H1 (cell line): ENCODE measurements at regions not wholly inside any gene's neighbourhood (a gene's known extent, or its start where the extent isn't known, plus 50 kb on each side); places are given as distances from the start of the nearest gene placed in this dataset.
A peak's percentile ranks its signal among the peaks of the same experiment; 100 is the strongest.

Source experiments
- CTCF ChIA-PET: fragments of 300-600 bp; sonication (Branson Sonifier 250); formaldehyde crosslinking; loops from one replicate; lab custom pipeline; 2021; ENCODE audit not compliant: partially characterized antibody; lab: Charles Lee
- POLR2A ChIA-PET: fragments of 300-600 bp; sonication (Branson Sonifier 250); formaldehyde crosslinking; loops from one replicate; lab custom pipeline; 2021; ENCODE audit warnings: inconsistent platforms; ENCODE audit not compliant: partially characterized antibody; lab: Charles Lee
- DNase-seq, 2 experiments: peaks; one replicate each; pipeline versions ENCODE4 v3.0.0 to v3.0.0-alpha.2; 2010 to 2022; ENCODE audit warnings: low spot score in 2 of 2, low read depth in 1 of 2, mixed read lengths in 1 of 2
- FAIRE-seq: peaks from 2 replicates; lab custom pipeline; 2011; peaks lifted over from hg19 to GRCh38; lab: Jason Lieb, UNC
- H2AFZ ChIP-seq: 2 replicates; pipeline ENCODE4 v1.8.1; 2012; ENCODE audit warnings: low read length, inconsistent platforms
- H2AK5ac ChIP-seq: 2 replicates; pipeline ENCODE4 v1.6.1; 2013; ENCODE audit warnings: low read depth, low read length
- H2BK120ac ChIP-seq: replicated peaks from 2 replicates; pipeline ENCODE3; 2013; ENCODE audit warnings: low read depth, low read length, inconsistent platforms
- H2BK12ac ChIP-seq: 2 replicates; pipeline ENCODE4 v1.6.1; 2013; ENCODE audit warnings: low read depth, low read length
- H2BK15ac ChIP-seq: 2 replicates; pipeline ENCODE4 v1.6.1; 2013; ENCODE audit warnings: low read length
- H2BK20ac ChIP-seq: 2 replicates; pipeline ENCODE4 v1.6.1; 2013; ENCODE audit warnings: low read length
- H2BK5ac ChIP-seq: 2 replicates; pipeline ENCODE4 v1.6.1; 2013; ENCODE audit warnings: low read depth, low read length
- H3K14ac ChIP-seq: 2 replicates; pipeline ENCODE4 v1.6.1; 2013; ENCODE audit warnings: inconsistent platforms; ENCODE audit not compliant: insufficient read length
- H3K18ac ChIP-seq: 2 replicates; pipeline ENCODE4 v1.6.1; 2013; ENCODE audit warnings: low read length; ENCODE audit errors: extremely low read depth
- H3K23ac ChIP-seq: 2 replicates; pipeline ENCODE4 v1.6.1; 2013; ENCODE audit warnings: inconsistent platforms; ENCODE audit not compliant: insufficient read length
- H3K23me2 ChIP-seq: 2 replicates; pipeline ENCODE4 v1.6.1; 2013; ENCODE audit warnings: low read depth, low read length
- H3K27ac ChIP-seq: 2 replicates; pipeline ENCODE4 v1.6.1; 2011; ENCODE audit warnings: low read depth, low read length, inconsistent platforms
- H3K27me3 ChIP-seq, 4 experiments: replicated peaks in 1 of 4; 1 replicate in 1 of 4; 2 replicates in 3 of 4; pipeline versions ENCODE4 v1.6.1 to v1.8.1; 2011 to 2013; ENCODE audit warnings: low read length in 3 of 4, mild to moderate bottlenecking in 3 of 4, inconsistent platforms in 2 of 4, mixed read lengths in 2 of 4, moderate library complexity in 1 of 4; ENCODE audit not compliant: control insufficient read depth in 3 of 4, insufficient read depth in 3 of 4; ENCODE audit errors: extremely low read depth in 1 of 4
- H3K36me3 ChIP-seq, 4 experiments: 2 replicates each; pipeline versions ENCODE4 v1.6.1 to v1.8.1; 2011 to 2013; ENCODE audit warnings: mild to moderate bottlenecking in 4 of 4, low read length in 3 of 4, moderate library complexity in 2 of 4, control low read depth in 1 of 4, inconsistent platforms in 1 of 4; ENCODE audit not compliant: insufficient read depth in 4 of 4, control insufficient read depth in 2 of 4
- H3K4ac ChIP-seq: replicated peaks from 2 replicates; pipeline ENCODE3; 2013; ENCODE audit warnings: low read length, low read depth, mixed read lengths, inconsistent platforms; ENCODE audit not compliant: insufficient read length
- H3K4me1 ChIP-seq, 4 experiments: replicated peaks in 1 of 4; 1 replicate in 1 of 4; 2 replicates in 3 of 4; pipeline versions ENCODE4 v1.6.1 to v1.8.1; 2011 to 2013; ENCODE audit warnings: low read length in 3 of 4, inconsistent platforms in 2 of 4, mixed read lengths in 1 of 4; ENCODE audit not compliant: insufficient read depth in 4 of 4, control insufficient read depth in 3 of 4
- H3K4me2 ChIP-seq, 2 experiments: 2 replicates each; pipeline versions ENCODE4 v1.6.1 to v1.8.1; 2011 to 2013; ENCODE audit warnings: low read depth in 2 of 2, low read length in 2 of 2, control low read depth in 1 of 2, inconsistent platforms in 1 of 2, mild to moderate bottlenecking in 1 of 2; ENCODE audit not compliant: insufficient read depth in 1 of 2
- H3K4me3 ChIP-seq, 4 experiments: fragments of 200-600, 300-600 bp in 1 of 4; sonication (generic), shearing (Covaris generic), sonication (Bioruptor Twin) in 1 of 4; 2 replicates each; pipeline versions ENCODE4 v1.5.1 to v1.8.1; 2011 to 2016; ENCODE audit warnings: low read length in 4 of 4, low read depth in 3 of 4, control low read depth in 2 of 4, inconsistent platforms in 2 of 4, mild to moderate bottlenecking in 2 of 4, mixed read lengths in 1 of 4, moderate library complexity in 1 of 4; ENCODE audit not compliant: insufficient read depth in 2 of 4; ENCODE audit errors: extremely low read depth in 1 of 4
- H3K56ac ChIP-seq: replicated peaks from 2 replicates; pipeline ENCODE3; 2013; ENCODE audit warnings: low read depth, mild to moderate bottlenecking, mixed read lengths, low read length, inconsistent platforms; ENCODE audit not compliant: insufficient read length
- H3K79me1 ChIP-seq: 2 replicates; pipeline ENCODE4 v1.6.1; 2013; ENCODE audit warnings: low read depth, low read length, control low read depth
- H3K79me2 ChIP-seq, 2 experiments: 2 replicates each; pipeline versions ENCODE4 v1.6.1 to v1.8.1; 2012 to 2013; ENCODE audit warnings: low read length in 2 of 2, mild to moderate bottlenecking in 2 of 2, inconsistent platforms in 1 of 2; ENCODE audit not compliant: insufficient read depth in 2 of 2, control insufficient read depth in 1 of 2
- H3K9ac ChIP-seq, 4 experiments: replicated peaks in 1 of 4; 1 replicate in 1 of 4; 2 replicates in 3 of 4; pipeline versions ENCODE4 v1.6.1 to v1.8.1; 2011 to 2013; ENCODE audit warnings: low read depth in 3 of 4, low read length in 3 of 4, control low read depth in 2 of 4, mild to moderate bottlenecking in 2 of 4, moderate library complexity in 2 of 4, inconsistent platforms in 1 of 4; ENCODE audit errors: extremely low read depth in 1 of 4
- H3K9me3 ChIP-seq, 2 experiments: 2 replicates each; pipeline versions ENCODE4 v1.6.1 to v1.8.1; 2012 to 2013; ENCODE audit warnings: mild to moderate bottlenecking in 2 of 2, moderate library complexity in 2 of 2, control low read depth in 1 of 2, inconsistent platforms in 1 of 2, low read depth in 1 of 2, low read length in 1 of 2, mixed read lengths in 1 of 2; ENCODE audit not compliant: insufficient read depth in 2 of 2
- H4K20me1 ChIP-seq, 2 experiments: replicated peaks in 1 of 2; 2 replicates each; pipeline versions ENCODE3 to v1.8.1; 2011 to 2013; ENCODE audit warnings: inconsistent platforms in 2 of 2, low read length in 2 of 2, mild to moderate bottlenecking in 1 of 2; ENCODE audit not compliant: insufficient read depth in 2 of 2, control insufficient read depth in 1 of 2
- H4K5ac ChIP-seq: 2 replicates; pipeline ENCODE4 v1.6.1; 2013; ENCODE audit warnings: low read length, low read depth, mixed read lengths, inconsistent platforms; ENCODE audit not compliant: insufficient read length
- H4K8ac ChIP-seq: 2 replicates; pipeline ENCODE4 v1.8.0; 2013; ENCODE audit warnings: mild to moderate bottlenecking, moderate library complexity, low read length, inconsistent platforms; ENCODE audit not compliant: insufficient read depth; ENCODE audit errors: extremely low read depth
- H4K91ac ChIP-seq: replicated peaks from 2 replicates; pipeline ENCODE3; 2013; ENCODE audit warnings: low read length, mixed read lengths, inconsistent platforms; ENCODE audit not compliant: insufficient read length
- BCL11A ChIP-seq, 2 experiments: IDR thresholded peaks; one replicate each; pipeline ENCODE4 v1.6.1; 2011; ENCODE audit warnings: low read depth in 2 of 2, low read length in 2 of 2, mild to moderate bottlenecking in 2 of 2
- CTCF ChIP-seq, 3 experiments: IDR thresholded peaks; 1 replicate in 2 of 3; 2 replicates in 1 of 3; pipeline versions ENCODE4 v1.5.1 to v1.6.1; 2011; ENCODE audit warnings: low read length in 3 of 3, mild to moderate bottlenecking in 3 of 3, inconsistent platforms in 2 of 3, low read depth in 1 of 3, moderate library complexity in 1 of 3; ENCODE audit not compliant: insufficient read depth in 1 of 3; ENCODE audit errors: control extremely low read depth in 1 of 3
- JUN ChIP-seq: IDR thresholded peaks from 2 replicates; pipeline ENCODE4 v1.6.1; 2011; ENCODE audit warnings: low read depth, mild to moderate bottlenecking, improper control_type of control experiment, low read length
- KDM4A ChIP-seq: IDR thresholded peaks from one replicate; pipeline ENCODE4 v1.7.1; 2012; ENCODE audit warnings: low read depth, mild to moderate bottlenecking, moderate library complexity, low read length, inconsistent platforms; ENCODE audit not compliant: severe bottlenecking
- MAFK ChIP-seq: IDR thresholded peaks from 2 replicates; pipeline ENCODE4 v1.6.1; 2012; ENCODE audit warnings: low read depth, mild to moderate bottlenecking, improper control_type of control experiment, low read length
- RAD21 ChIP-seq, 2 experiments: IDR thresholded peaks in 1 of 2; conservative IDR thresholded peaks in 1 of 2; 2 replicates each; pipeline ENCODE4 v1.6.1; 2011; ENCODE audit warnings: low read depth in 2 of 2, low read length in 2 of 2, improper control_type of control experiment in 1 of 2, inconsistent platforms in 1 of 2, mild to moderate bottlenecking in 1 of 2, moderate library complexity in 1 of 2
- TBP ChIP-seq: IDR thresholded peaks from 2 replicates; pipeline ENCODE4 v1.6.1; 2011; ENCODE audit warnings: low read depth, low read length, improper control_type of control experiment
- TCF12 ChIP-seq: IDR thresholded peaks from 2 replicates; pipeline ENCODE4 v1.6.1; 2011; ENCODE audit warnings: low read depth, mild to moderate bottlenecking, low read length
- whole genome bisulfite sequencing, 2 experiments: shearing (Covaris generic) in 1 of 2; methylation state at CpG; one replicate each; pipeline versions ENCODE4 v1.1.6 to v1.1.7; 2013 to 2015; ENCODE audit warnings: low lambda C conversion rate in 2 of 2, mixed read lengths in 2 of 2, inconsistent platforms in 1 of 2, low coverage in 1 of 2, missing lambda C conversion rate in 1 of 2; ENCODE audit not compliant: insufficient replicate concordance in 2 of 2, insufficient coverage in 1 of 2, insufficient read length in 1 of 2; ENCODE audit errors: extremely low coverage in 1 of 2, missing lambda C conversion rate in 1 of 2; 5-methylcytosine and 5-hydroxymethylcytosine counted together

- 60% methylated on average over 5 of the region's 5 CpGs; no CpG with 5 or more reads in 1 of the 2 experiments for WGBS, 2 experiments
- Histone ChIP-seq H2BK20ac (no peak overlapping the region), H3K18ac (no peak overlapping the region), H3K56ac (no peak overlapping the region), H4K20me1 (no peaks in the 10 kb centered on the region), H2AK5ac (no peak overlapping the region), H2BK12ac (no peak overlapping the region), H3K4me3 (no peak overlapping the region), H4K8ac (no peak overlapping the region), H3K4me1 (no peaks in the 10 kb centered on the region), H3K27me3 (no peaks in the 10 kb centered on the region), H3K9me3 (no peaks in the 10 kb centered on the region; a peak in 1 of 4 replicates), H2AFZ (peak overlapping the region; percentile 26; the same call in 1 of the 2 replicates), H3K23me2 (peaks cover 13% of the 10 kb centered on the region; the same call in 1 of the 2 replicates), H2BK15ac (no peak overlapping the region), H3K4me2 (no peak overlapping the region), H2BK120ac (no peak overlapping the region), H4K5ac (no peak overlapping the region), H3K79me2 (no peaks in the 10 kb centered on the region), H3K23ac (no peak overlapping the region), H3K4ac (no peak overlapping the region), H3K79me1 (no peaks in the 10 kb centered on the region; the same call in 1 of the 2 replicates), H3K36me3 (no peaks in the 10 kb centered on the region), H3K14ac (no peak overlapping the region), H2BK5ac (no peak overlapping the region), H3K27ac (no peak overlapping the region), H3K9ac (no peak overlapping the region), H4K91ac (no peak overlapping the region)
- ChIA-PET CTCF (interaction anchor here (0.6 to 2.9 kb wide), 10 partner anchors 9 to 139 kb away, joined by 3 to 19 read pairs (median 4); no protein-coding TSS in a partner anchor), POLR2A (no interaction called here)
- FAIRE-seq (peak; percentile 48), DNase-seq (peak in 1 of 2 experiments; percentile 15)
- TF ChIP-seq CTCF (IDR thresholded peaks at IDR 0.05; ENCODE audit: control extremely low read depth in 1 of 3, insufficient read depth in 1 of 3, low read depth in 1 of 3, low read length in 3 of 3) (peak; percentile 52 to 69 (median 52); a peak in 3 of 4 replicates), MAFK (no peak), TCF12 (no peak), KDM4A (no peak), TBP (no peak), JUN (no peak), RAD21 (IDR thresholded peaks at IDR 0.05 in 1 of 2, conservative IDR thresholded peaks at IDR 0.05 in 1 of 2; ENCODE audit: low read depth in 2 of 2, low read length in 2 of 2) (peak; percentile 78 to 83), BCL11A (IDR thresholded peaks at IDR 0.05; ENCODE audit: low read depth in 2 of 2, low read length in 2 of 2) (no peak)
These were observed 726.0 kb upstream of the RAB6C start for GRCh38 chr2:129253461-129253812.
